A549 (cell line): ENCODE measurements at regions not wholly inside any gene's neighbourhood (a gene's known extent, or its start where the extent isn't known, plus 50 kb on each side); places are given as distances from the start of the nearest gene placed in this dataset.

Source experiments
- ATAC-seq, 2 experiments: fragments of 200-7000 bp in 1 of 2; fragments of >200 bp in 1 of 2; cut with Nextera tagmentation in 1 of 2; cut with Tn5 transposase in 1 of 2; 3 replicates each; pipeline versions ENCODE4 v1.8.0 to v1.9.1; 2018 to 2020; ENCODE audit warnings: mild to moderate bottlenecking in 1 of 2, moderate library complexity in 1 of 2
- CTCF ChIA-PET: fragments of 300-600 bp; sonication (Branson Sonifier 250); formaldehyde crosslinking; extraction: SDS; loops from one replicate; lab custom pipeline; 2021; ENCODE audit warnings: antibody characterized with exemption, inconsistent platforms; lab: Yijun Ruan, JAX
- POLR2A ChIA-PET: fragments of 350-600 bp; formaldehyde crosslinking; extraction: SDS; loops from one replicate; lab custom pipeline; 2021; ENCODE audit warnings: antibody characterized with exemption, inconsistent platforms; lab: Yijun Ruan, JAX
- DNase-seq, 2 experiments: peaks; one replicate each; pipeline versions ENCODE4 v3.0.0 to v3.0.0-alpha.2; 2011 to 2016; ENCODE audit warnings: low read depth in 1 of 2, low spot score in 1 of 2
- FAIRE-seq: peaks from 2 replicates; lab custom pipeline; 2011; peaks lifted over from hg19 to GRCh38; lab: Jason Lieb, UNC
- H3K27ac ChIP-seq, 2 experiments: fragments of >200 bp; sonication (Bioruptor Twin); formaldehyde crosslinking; 3 replicates each; pipeline ENCODE4 v1.5.1; 2016 to 2017
- H3K4me1 ChIP-seq: fragments of >200 bp; sonication (Bioruptor Twin); formaldehyde crosslinking; 3 replicates; pipeline ENCODE4 v1.6.1; 2016
- H3K4me2 ChIP-seq: fragments of >200 bp; sonication (Bioruptor Twin); formaldehyde crosslinking; 3 replicates; pipeline ENCODE4 v1.6.1; 2016
- H3K4me3 ChIP-seq: fragments of >200 bp; sonication (Bioruptor Twin); formaldehyde crosslinking; 3 replicates; pipeline ENCODE4 v1.5.1; 2016
- H3K9me3 ChIP-seq: fragments of >200 bp; sonication (Bioruptor Twin); formaldehyde crosslinking; 3 replicates; pipeline ENCODE4 v1.6.1; 2016
- ATOH8 ChIP-seq: fragments of 250-450 bp; sonication (Bioruptor Pico); IDR thresholded peaks from 2 replicates; pipeline ENCODE4 v1.5.0; 2020; ENCODE audit warnings: low read depth, mild to moderate bottlenecking, moderate library complexity
- BCL3 ChIP-seq: fragments of >200 bp; sonication (Bioruptor Twin); formaldehyde crosslinking; IDR thresholded peaks from 3 replicates; pipeline ENCODE4 v1.6.1; 2016
- CBX8 ChIP-seq: fragments of 200-600 bp; sonication (generic); IDR thresholded peaks from 2 replicates; pipeline ENCODE4 v1.6.1; 2016
- CEBPB ChIP-seq, 2 experiments: fragments of >200 bp in 1 of 2; sonication (Bioruptor Twin) in 1 of 2; formaldehyde crosslinking in 1 of 2; IDR thresholded peaks; 2 replicates each; pipeline ENCODE4 v1.6.1; 2012 to 2016
- CHD4 ChIP-seq: fragments of 200-600 bp; sonication (generic); IDR thresholded peaks from 2 replicates; pipeline ENCODE4 v1.6.1; 2016; ENCODE audit warnings: antibody characterized with exemption, mild to moderate bottlenecking, borderline replicate concordance
- EHF ChIP-seq: fragments of 250-450 bp; sonication (Bioruptor Pico); IDR thresholded peaks from 2 replicates; pipeline ENCODE4 v1.5.0; 2020; ENCODE audit warnings: mild to moderate bottlenecking
- ELK1 ChIP-seq: fragments of 150-350 bp; IDR thresholded peaks from 2 replicates; pipeline ENCODE4 v1.6.1; 2014; ENCODE audit warnings: low read depth, mild to moderate bottlenecking, low read length
- ESRRA ChIP-seq: fragments of 150-350 bp; IDR thresholded peaks from 2 replicates; pipeline ENCODE4 v1.6.1; 2014; ENCODE audit warnings: mild to moderate bottlenecking, low read length, borderline replicate concordance
- FOSL2 ChIP-seq, 2 experiments: fragments of 450-650 bp in 1 of 2; fragments of >200 bp in 1 of 2; sonication (Bioruptor Twin) in 1 of 2; formaldehyde crosslinking; IDR thresholded peaks; 2 replicates each; pipeline versions ENCODE4 v1.5.0 to v1.6.1; 2016 to 2020; ENCODE audit warnings: mild to moderate bottlenecking in 1 of 2, moderate library complexity in 1 of 2
- HDAC2 ChIP-seq: fragments of 200-600 bp; sonication (generic); IDR thresholded peaks from 2 replicates; pipeline ENCODE4 v1.6.1; 2016
- HMGXB4 ChIP-seq: fragments of 250-450 bp; sonication (Bioruptor Pico); IDR thresholded peaks from 2 replicates; pipeline ENCODE4 v1.5.0; 2021; ENCODE audit warnings: mild to moderate bottlenecking, moderate library complexity, borderline replicate concordance
- JUN ChIP-seq, 2 experiments: fragments of >200 bp; sonication (Bioruptor Twin); formaldehyde crosslinking; IDR thresholded peaks; 2 replicates in 1 of 2; 3 replicates in 1 of 2; pipeline ENCODE4 v1.6.1; 2016 to 2017
- KDM1A ChIP-seq: fragments of 200-600 bp; sonication (generic); IDR thresholded peaks from 2 replicates; pipeline ENCODE4 v1.6.1; 2016; ENCODE audit warnings: low read depth, mild to moderate bottlenecking
- MAFK ChIP-seq: fragments of 450-650 bp; IDR thresholded peaks from 2 replicates; pipeline ENCODE4 v1.6.1; 2014; ENCODE audit not compliant: partially characterized antibody
- MAX ChIP-seq: IDR thresholded peaks from 2 replicates; pipeline ENCODE4 v1.6.1; 2012
- MAZ ChIP-seq: fragments of 150-350 bp; IDR thresholded peaks from 2 replicates; pipeline ENCODE4 v1.6.1; 2014; ENCODE audit warnings: antibody characterized with exemption, low read depth, low read length, borderline replicate concordance
- MYC ChIP-seq: IDR thresholded peaks from 2 replicates; pipeline ENCODE4 v1.6.1; 2012; ENCODE audit warnings: mild to moderate bottlenecking, inconsistent platforms, low read length, improper control_type of control experiment, borderline replicate concordance
- PBX3 ChIP-seq: IDR thresholded peaks from 2 replicates; pipeline ENCODE4 v1.6.1; 2012
- POLR2A ChIP-seq: IDR thresholded peaks from 2 replicates; pipeline ENCODE4 v1.6.1; 2012; ENCODE audit warnings: mild to moderate bottlenecking, low read length
- RARB ChIP-seq: fragments of 250-450 bp; sonication (Bioruptor Pico); IDR thresholded peaks from 2 replicates; pipeline ENCODE4 v1.8.0; 2021; ENCODE audit warnings: mild to moderate bottlenecking, moderate library complexity
- RCOR1 ChIP-seq: fragments of 150-350 bp; IDR thresholded peaks from 2 replicates; pipeline ENCODE4 v1.6.1; 2014; ENCODE audit warnings: antibody characterized with exemption, low read length, low read depth
- REST ChIP-seq: fragments of 200-600 bp; sonication (generic); IDR thresholded peaks from 2 replicates; pipeline ENCODE4 v1.6.1; 2016; ENCODE audit warnings: antibody characterized with exemption, mild to moderate bottlenecking, moderate library complexity
- RFX5 ChIP-seq: fragments of 450-650 bp; IDR thresholded peaks from 2 replicates; pipeline ENCODE4 v1.7.1; 2014; ENCODE audit warnings: antibody characterized with exemption, mild to moderate bottlenecking, moderate library complexity
- ZC3H11A ChIP-seq: fragments of 450-650 bp; IDR thresholded peaks from 2 replicates; pipeline ENCODE4 v1.6.1; 2014; ENCODE audit warnings: antibody characterized with exemption, mild to moderate bottlenecking
- ZFP36 ChIP-seq: fragments of 450-650 bp; IDR thresholded peaks from 2 replicates; pipeline ENCODE4 v1.6.1; 2014; ENCODE audit warnings: borderline replicate concordance; ENCODE audit not compliant: partially characterized antibody
- WGBS: methylation state at CpG from one replicate; pipeline ENCODE4 v1.1.6; 2017; ENCODE audit errors: missing lambda C conversion rate; 5-methylcytosine and 5-hydroxymethylcytosine counted together

- no peaks in the 10 kb centered on the region for H3K9me3 ChIP-seq
- H3K4me2 ChIP-seq = no peak overlapping the region
- WGBS = 14% methylated on average over 2 of the region's 2 CpGs
- no peak overlapping the region for H3K27ac ChIP-seq
- no peaks in the 10 kb centered on the region for H3K4me1 ChIP-seq
- FAIRE-seq (no peak), DNase-seq (no peak), ATAC-seq (no peak)
- H3K4me3 ChIP-seq = no peak overlapping the region
- ChIA-PET CTCF (interaction anchor here (0.9 kb wide), 1 partner anchor 18 kb away, joined by 3 read pairs; no protein-coding TSS in a partner anchor), POLR2A (no interaction called here)
- no peak for TF ChIP-seq EHF (CRISPR knock-in tag)
- no peak for TF ChIP-seq KDM1A
- no peak for TF ChIP-seq CHD4
- TF ChIP-seq MAFK = no peak
- TF ChIP-seq HDAC2 = no peak
- TF ChIP-seq MAZ = no peak
- TF ChIP-seq RFX5 = no peak
- TF ChIP-seq POLR2A = no peak
- TF ChIP-seq ELK1 = no peak
- TF ChIP-seq MYC = no peak
- no peak for TF ChIP-seq ATOH8 (CRISPR knock-in tag)
- TF ChIP-seq ZFP36 = no peak
- no peak for TF ChIP-seq RARB (CRISPR knock-in tag)
- no peak for TF ChIP-seq CBX8
- TF ChIP-seq CEBPB (IDR thresholded peaks at IDR 0.05) = no peak
- no peak for TF ChIP-seq PBX3
- no peak for TF ChIP-seq ZC3H11A
- no peak for TF ChIP-seq MAX
- no peak for TF ChIP-seq HMGXB4 (CRISPR knock-in tag)
- no peak for TF ChIP-seq REST
These were observed 285.1 kb upstream of the SLC14A2 start for GRCh38 chr18:45330170-45330594.

GRCh38 chr18:45332871-45333270, 282.4 kb upstream of the SLC14A2 start:
- FAIRE-seq (no peak), ATAC-seq (no peak), DNase-seq (no peak)
- H3K4me3 ChIP-seq = no peak overlapping the region
- no peak overlapping the region for H3K4me2 ChIP-seq
- H3K4me1 ChIP-seq = no peaks in the 10 kb centered on the region
- POLR2A ChIA-PET = no interaction called here
- TF ChIP-seq MAX (no peak), KDM1A (no peak), FOSL2 (IDR thresholded peaks at IDR 0.05) (no peak), FOSL2 (CRISPR knock-in tag; IDR thresholded peaks at IDR 0.05) (no peak), RCOR1 (no peak), ESRRA (no peak), EHF (CRISPR knock-in tag) (no peak), ELK1 (no peak), JUN (IDR thresholded peaks at IDR 0.05) (no peak), BCL3 (no peak)
- WGBS = 0% methylated on average over 1 of the region's 1 CpG
- CTCF ChIA-PET = no interaction called here
- H3K9me3 ChIP-seq = no peaks in the 10 kb centered on the region
- H3K27ac ChIP-seq = no peak overlapping the region
